ENCODE measurements at regions not wholly inside any gene's neighbourhood (a gene's known extent, or its start where the extent isn't known, plus 50 kb on each side); places are given as distances from the start of the nearest gene placed in this dataset.

DNA sequence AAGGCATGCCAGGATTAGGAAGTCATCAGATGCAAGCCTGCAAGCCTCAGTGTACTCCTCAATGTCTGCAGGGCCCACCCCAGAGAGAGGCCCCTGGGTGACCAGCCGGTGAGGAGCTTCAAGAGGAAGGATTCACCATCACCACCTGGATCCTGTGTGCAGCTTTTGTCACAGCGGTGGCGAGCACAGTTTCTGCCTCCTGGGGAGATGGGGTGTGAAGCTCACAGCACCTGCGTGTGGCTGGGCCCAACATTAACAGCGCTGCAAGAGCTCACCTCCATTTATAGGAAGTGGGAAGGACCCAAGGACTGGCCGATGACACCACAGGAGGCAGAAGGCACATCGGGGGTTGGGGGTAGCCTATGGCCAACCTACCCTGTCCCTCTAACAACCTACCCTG is 235.3 kb downstream of the CTTN start:
- Histone ChIP-seq H3K9me3 (ENCODE audit: insufficient read depth, low read length) (no peaks in the 10 kb centered on the region), H2AFZ (ENCODE audit: low read depth, low read length, severe bottlenecking) (no peak overlapping the region), H3K4me2 (ENCODE audit: low read depth, low read length, poor library complexity, severe bottlenecking) (no peak overlapping the region), H3K79me2 (ENCODE audit: insufficient read depth, low read length) (no peaks in the 10 kb centered on the region), H3K4me3 (ENCODE audit: insufficient read depth, low read length, poor library complexity, severe bottlenecking) (no peak overlapping the region), H3K36me3 (ENCODE audit: low read length) (no peaks in the 10 kb centered on the region), H3K9ac (ENCODE audit: low read length) (no peak overlapping the region), H3K27ac (ENCODE audit: low read depth, low read length) (no peak overlapping the region), H4K20me1 (ENCODE audit: low read depth, low read length) (no peaks in the 10 kb centered on the region), H3F3A (ENCODE audit: insufficient read depth) (no peaks in the 10 kb centered on the region), H3K27me3 (ENCODE audit: low read length) (no peaks in the 10 kb centered on the region), H3K9me2 (replicated peaks; ENCODE audit: insufficient read depth, low read length) (no peaks in the 10 kb centered on the region)
- TF ChIP-seq, protein P1, sequence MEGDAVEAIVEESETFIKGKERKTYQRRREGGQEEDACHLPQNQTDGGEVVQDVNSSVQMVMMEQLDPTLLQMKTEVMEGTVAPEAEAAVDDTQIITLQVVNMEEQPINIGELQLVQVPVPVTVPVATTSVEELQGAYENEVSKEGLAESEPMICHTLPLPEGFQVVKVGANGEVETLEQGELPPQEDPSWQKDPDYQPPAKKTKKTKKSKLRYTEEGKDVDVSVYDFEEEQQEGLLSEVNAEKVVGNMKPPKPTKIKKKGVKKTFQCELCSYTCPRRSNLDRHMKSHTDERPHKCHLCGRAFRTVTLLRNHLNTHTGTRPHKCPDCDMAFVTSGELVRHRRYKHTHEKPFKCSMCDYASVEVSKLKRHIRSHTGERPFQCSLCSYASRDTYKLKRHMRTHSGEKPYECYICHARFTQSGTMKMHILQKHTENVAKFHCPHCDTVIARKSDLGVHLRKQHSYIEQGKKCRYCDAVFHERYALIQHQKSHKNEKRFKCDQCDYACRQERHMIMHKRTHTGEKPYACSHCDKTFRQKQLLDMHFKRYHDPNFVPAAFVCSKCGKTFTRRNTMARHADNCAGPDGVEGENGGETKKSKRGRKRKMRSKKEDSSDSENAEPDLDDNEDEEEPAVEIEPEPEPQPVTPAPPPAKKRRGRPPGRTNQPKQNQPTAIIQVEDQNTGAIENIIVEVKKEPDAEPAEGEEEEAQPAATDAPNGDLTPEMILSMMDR (IDR thresholded peaks at IDR 0.05; ENCODE audit: insufficient read depth, low read length, poor library complexity, severe bottlenecking) = no peak
- TF ChIP-seq EZH2phosphoT487 (conservative IDR thresholded peaks at IDR 0.05; ENCODE audit: low read length) = no peak

DNA sequence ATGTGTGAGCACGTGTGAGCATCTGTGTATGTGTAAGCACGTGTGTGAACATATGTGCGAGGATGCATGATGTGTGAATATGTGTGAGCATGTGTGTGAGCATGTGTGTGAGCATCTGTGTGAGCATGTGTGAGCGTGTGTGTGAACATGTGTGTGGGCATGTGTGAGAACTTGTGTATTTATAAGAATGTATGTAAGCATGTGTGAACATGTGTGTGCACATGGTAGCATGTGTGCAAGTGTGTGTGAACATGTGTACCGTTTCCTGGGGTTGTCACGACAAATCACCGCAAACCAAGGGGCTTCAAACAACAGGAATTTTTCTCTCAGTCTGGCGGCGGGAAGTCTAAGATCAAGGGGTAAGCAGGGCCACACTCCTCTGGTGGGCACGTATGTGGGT is 238.3 kb downstream of the CTTN start:
- Histone ChIP-seq H4K20me1 (ENCODE audit: low read depth, low read length) (no peaks in the 10 kb centered on the region), H3K9ac (ENCODE audit: low read length) (no peak overlapping the region), H2AFZ (ENCODE audit: low read depth, low read length, severe bottlenecking) (no peak overlapping the region), H3K4me2 (ENCODE audit: low read depth, low read length, poor library complexity, severe bottlenecking) (no peak overlapping the region), H3K4me3 (ENCODE audit: insufficient read depth, low read length, poor library complexity, severe bottlenecking) (no peak overlapping the region), H3K27ac (ENCODE audit: low read depth, low read length) (no peak overlapping the region), H3K27me3 (ENCODE audit: low read length) (no peaks in the 10 kb centered on the region), H3K36me3 (ENCODE audit: low read length) (no peaks in the 10 kb centered on the region), H3F3A (ENCODE audit: insufficient read depth) (no peaks in the 10 kb centered on the region), H3K79me2 (ENCODE audit: insufficient read depth, low read length) (no peaks in the 10 kb centered on the region), H3K9me2 (replicated peaks; ENCODE audit: insufficient read depth, low read length) (no peaks in the 10 kb centered on the region), H3K9me3 (ENCODE audit: insufficient read depth, low read length) (no peaks in the 10 kb centered on the region)
- TF ChIP-seq EZH2phosphoT487 (conservative IDR thresholded peaks at IDR 0.05; ENCODE audit: low read length) = no peak
- TF ChIP-seq, protein P1 (IDR thresholded peaks at IDR 0.05; ENCODE audit: insufficient read depth, low read length, poor library complexity, severe bottlenecking) = no peak

DNA sequence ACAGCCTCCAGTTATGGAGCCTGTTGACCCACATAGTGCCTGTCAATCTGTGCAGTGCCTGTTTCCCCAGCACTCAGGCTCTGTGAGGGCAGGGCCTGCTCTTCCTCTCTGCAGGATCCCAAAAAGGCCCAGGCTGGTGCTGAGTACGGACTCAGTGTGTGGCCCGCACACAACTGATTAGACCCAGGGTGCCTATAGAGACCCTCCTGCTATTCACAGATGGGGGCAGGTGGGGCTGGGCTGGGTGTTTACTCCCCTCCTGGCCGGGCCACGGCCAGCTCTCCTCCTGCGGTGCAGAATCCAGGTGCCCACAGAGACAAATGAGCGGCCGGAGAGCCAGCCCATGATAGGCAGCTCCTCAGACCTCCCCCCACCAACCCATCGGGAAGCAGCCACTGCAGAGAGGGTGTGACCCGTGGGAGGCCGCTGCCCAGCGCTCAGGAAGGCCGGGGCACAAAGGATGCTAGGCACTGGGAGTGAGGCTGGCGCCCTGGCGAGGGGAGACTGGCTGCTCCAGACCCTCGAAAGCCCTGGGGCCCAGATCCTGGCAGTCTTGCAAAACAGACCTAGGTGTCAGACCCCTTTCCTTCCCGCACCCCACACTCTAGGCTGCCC is 239.0 kb downstream of the CTTN start:
- Histone ChIP-seq H2AFZ (ENCODE audit: low read depth, low read length, severe bottlenecking) (no peak overlapping the region), H3K4me3 (ENCODE audit: insufficient read depth, low read length, poor library complexity, severe bottlenecking) (no peak overlapping the region), H3F3A (ENCODE audit: insufficient read depth) (no peaks in the 10 kb centered on the region), H3K9me2 (replicated peaks; ENCODE audit: insufficient read depth, low read length) (no peaks in the 10 kb centered on the region), H4K20me1 (ENCODE audit: low read depth, low read length) (no peaks in the 10 kb centered on the region), H3K9ac (ENCODE audit: low read length) (no peak overlapping the region), H3K27me3 (ENCODE audit: low read length) (no peaks in the 10 kb centered on the region), H3K27ac (ENCODE audit: low read depth, low read length) (no peak overlapping the region), H3K4me2 (ENCODE audit: low read depth, low read length, poor library complexity, severe bottlenecking) (no peak overlapping the region), H3K9me3 (ENCODE audit: insufficient read depth, low read length) (no peaks in the 10 kb centered on the region), H3K79me2 (ENCODE audit: insufficient read depth, low read length) (no peaks in the 10 kb centered on the region), H3K36me3 (ENCODE audit: low read length) (no peaks in the 10 kb centered on the region)
- TF ChIP-seq, protein P1 (IDR thresholded peaks at IDR 0.05; ENCODE audit: insufficient read depth, low read length, poor library complexity, severe bottlenecking) = no peak
- no peak for TF ChIP-seq EZH2phosphoT487 (conservative IDR thresholded peaks at IDR 0.05; ENCODE audit: low read length)
